GM23338 (cell line): ENCODE measurements at regions not wholly inside any gene's neighbourhood (a gene's known extent, or its start where the extent isn't known, plus 50 kb on each side); places are given as distances from the start of the nearest gene placed in this dataset.
"Not testable (repeated sequence)": the region's sequence is repeated elsewhere in the genome, so short reads cannot be mapped to it uniquely, and the experiment has no call there.

Source experiments
- ATAC-seq: fragments of 200-7000 bp; cut with Tn5 transposase; 3 replicates; pipeline ENCODE4 v1.9.1; 2020
- DNase-seq: peaks from one replicate; pipeline ENCODE4 v3.0.0-alpha.2; 2015; ENCODE audit warnings: low spot score
- H2AFZ ChIP-seq: fragments of 200-600 bp; sonication (generic); 2 replicates; pipeline ENCODE4 v1.8.0; 2016; ENCODE audit warnings: antibody characterized with exemption, mild to moderate bottlenecking, moderate library complexity
- H3F3A ChIP-seq: fragments of 200-600 bp; sonication (generic); replicated peaks from 2 replicates; pipeline ENCODE4 v1.8.0; 2017; ENCODE audit warnings: antibody characterized with exemption, mixed run types, low read depth
- H3K27ac ChIP-seq: fragments of 200-600 bp; sonication (generic); 2 replicates; pipeline ENCODE4 v1.6.1; 2016; ENCODE audit warnings: low read depth
- H3K27me3 ChIP-seq: fragments of 200-600 bp; sonication (generic); 2 replicates; pipeline ENCODE4 v1.8.0; 2016; ENCODE audit warnings: mild to moderate bottlenecking, mixed run types, moderate library complexity; ENCODE audit not compliant: insufficient read depth
- H3K36me3 ChIP-seq: fragments of 200-600 bp; sonication (generic); 2 replicates; pipeline ENCODE4 v1.8.0; 2016; ENCODE audit warnings: mild to moderate bottlenecking; ENCODE audit not compliant: insufficient read depth
- H3K4me1 ChIP-seq: fragments of 200-600 bp; sonication (generic); 2 replicates; pipeline ENCODE4 v1.8.0; 2016; ENCODE audit warnings: mild to moderate bottlenecking, moderate library complexity; ENCODE audit not compliant: insufficient read depth
- H3K4me2 ChIP-seq: fragments of 200-600 bp; sonication (generic); 2 replicates; pipeline ENCODE4 v1.7.1; 2017; ENCODE audit warnings: mixed run types
- H3K4me3 ChIP-seq: fragments of 200-600 bp; sonication (generic); 2 replicates; pipeline ENCODE4 v1.6.1; 2016; ENCODE audit warnings: mixed run types
- H3K79me2 ChIP-seq: fragments of 200-600 bp; sonication (generic); replicated peaks from 2 replicates; pipeline ENCODE4 v1.8.0; 2017; ENCODE audit warnings: mild to moderate bottlenecking; ENCODE audit not compliant: insufficient read depth
- H3K9me2 ChIP-seq: fragments of 200-600 bp; sonication (generic); 2 replicates; pipeline ENCODE4 v1.8.0; 2017; ENCODE audit not compliant: insufficient read depth
- H4K20me1 ChIP-seq: fragments of 200-600 bp; sonication (generic); replicated peaks from 2 replicates; pipeline ENCODE4 v1.8.0; 2017; ENCODE audit warnings: mild to moderate bottlenecking; ENCODE audit not compliant: insufficient read depth
- H3K27ac Mint-ChIP-seq: 2 replicates; pipeline ENCODE4 v1.8.0; 2020; ENCODE audit warnings: inconsistent platforms, mild to moderate bottlenecking, moderate library complexity, mixed read lengths
- H3K27me3 Mint-ChIP-seq: 3 replicates; pipeline ENCODE4 v1.8.0; 2022; ENCODE audit warnings: low read depth, mild to moderate bottlenecking, moderate library complexity, mixed read lengths, inconsistent platforms; ENCODE audit not compliant: insufficient read depth, poor library complexity
- H3K36me3 Mint-ChIP-seq: 3 replicates; pipeline ENCODE4 v1.8.0; 2021; ENCODE audit warnings: low read depth, mild to moderate bottlenecking, inconsistent platforms, moderate library complexity, mixed read lengths
- H3K4me1 Mint-ChIP-seq: 3 replicates; pipeline ENCODE4 v1.8.0; 2020; ENCODE audit warnings: mild to moderate bottlenecking, inconsistent platforms, mixed read lengths
- H3K4me3 Mint-ChIP-seq: 3 replicates; pipeline ENCODE4 v1.8.0; 2021; ENCODE audit warnings: moderate library complexity, mild to moderate bottlenecking, inconsistent platforms, mixed read lengths
- H3K9me3 Mint-ChIP-seq: 3 replicates; pipeline ENCODE4 v1.8.0; 2020; ENCODE audit warnings: moderate library complexity, mild to moderate bottlenecking, inconsistent platforms, mixed read lengths
- JUNB ChIP-seq: IDR thresholded peaks from one replicate; pipeline ENCODE4 v1.6.1; 2016; ENCODE audit warnings: antibody characterized with exemption; ENCODE audit not compliant: unreplicated experiment
- NANOG ChIP-seq: IDR thresholded peaks from 2 replicates; pipeline ENCODE4 v1.6.1; 2016; ENCODE audit warnings: antibody characterized with exemption, borderline replicate concordance
- STAT1 ChIP-seq: IDR thresholded peaks from one replicate; pipeline ENCODE4 v1.6.1; 2016; ENCODE audit warnings: antibody characterized with exemption; ENCODE audit not compliant: unreplicated experiment
- ZNF114 ChIP-seq: fragments of 250-450 bp; sonication (Bioruptor Pico); IDR thresholded peaks from 2 replicates; pipeline ENCODE4 v1.5.0; 2020; ENCODE audit warnings: mild to moderate bottlenecking, moderate library complexity
- ZNF462 ChIP-seq: fragments of 250-450 bp; sonication (Bioruptor Pico); IDR thresholded peaks from 2 replicates; pipeline ENCODE4 v1.5.0; 2020; ENCODE audit warnings: mild to moderate bottlenecking, moderate library complexity
- TF ChIP-seq, protein P1 (sequence below): IDR thresholded peaks from 2 replicates; pipeline ENCODE4 v1.6.1; 2016; ENCODE audit warnings: antibody characterized with exemption

- TF ChIP-seq, protein P1, sequence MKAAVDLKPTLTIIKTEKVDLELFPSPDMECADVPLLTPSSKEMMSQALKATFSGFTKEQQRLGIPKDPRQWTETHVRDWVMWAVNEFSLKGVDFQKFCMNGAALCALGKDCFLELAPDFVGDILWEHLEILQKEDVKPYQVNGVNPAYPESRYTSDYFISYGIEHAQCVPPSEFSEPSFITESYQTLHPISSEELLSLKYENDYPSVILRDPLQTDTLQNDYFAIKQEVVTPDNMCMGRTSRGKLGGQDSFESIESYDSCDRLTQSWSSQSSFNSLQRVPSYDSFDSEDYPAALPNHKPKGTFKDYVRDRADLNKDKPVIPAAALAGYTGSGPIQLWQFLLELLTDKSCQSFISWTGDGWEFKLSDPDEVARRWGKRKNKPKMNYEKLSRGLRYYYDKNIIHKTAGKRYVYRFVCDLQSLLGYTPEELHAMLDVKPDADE: no peak
- TF ChIP-seq ZNF114 (CRISPR knock-in tag): no peak
- TF ChIP-seq JUNB: no peak
- no peak for TF ChIP-seq NANOG
- TF ChIP-seq ZNF462 (CRISPR knock-in tag): no peak
- no peak for TF ChIP-seq STAT1
Measured at GRCh38 chr1:182317611-182318161, 73.9 kb downstream of the GLUL start (continued).

DNA sequence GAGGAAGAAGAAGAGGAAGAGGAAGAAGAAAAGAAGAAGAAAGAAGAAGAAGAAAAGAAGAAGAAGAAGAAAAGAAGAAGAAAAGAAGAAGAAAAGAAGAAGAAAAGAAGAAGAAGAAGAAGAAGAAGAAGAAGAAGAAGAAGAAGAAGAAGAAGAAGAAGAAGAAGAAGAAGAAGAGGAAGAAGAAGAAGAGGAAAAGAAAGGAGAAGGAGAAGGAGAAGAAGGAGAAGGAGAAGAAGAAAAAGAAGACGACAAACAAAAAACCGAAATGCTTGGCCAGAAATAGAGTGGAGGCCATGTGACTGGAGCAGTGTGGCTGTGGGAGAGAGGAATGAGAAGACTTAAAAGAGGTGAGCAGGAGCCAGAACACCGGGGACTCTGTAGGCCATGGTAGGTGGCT lies 75.1 kb downstream of the GLUL start:
- DNase-seq, H3K36me3 Mint-ChIP-seq, H3K9me3 Mint-ChIP-seq: not testable (repeated sequence)

More for the DNA sequence above, 75.1 kb downstream of the GLUL start:
- H2AFZ ChIP-seq, H3K4me3 ChIP-seq, H3K36me3 ChIP-seq, H3K27ac Mint-ChIP-seq, H3K4me1 ChIP-seq, ATAC-seq, H3K27ac ChIP-seq, H3F3A ChIP-seq, H3K4me3 Mint-ChIP-seq, H3K27me3 ChIP-seq, H3K27me3 Mint-ChIP-seq, H3K79me2 ChIP-seq, H3K4me2 ChIP-seq, H4K20me1 ChIP-seq: not testable (repeated sequence)
- peaks cover 11% of the 10 kb centered on the region for H3K4me1 Mint-ChIP-seq
- H3K9me2 ChIP-seq: peaks cover 11% of the 10 kb centered on the region; the same call in 1 of the 2 replicates
